Head of caudate nucleus (tissue), 42 donors: ENCODE measurements at regions not wholly inside any gene's neighbourhood (a gene's known extent, or its start where the extent isn't known, plus 50 kb on each side); places are given as distances from the start of the nearest gene placed in this dataset.

Experiments
- DNase-seq, 42 donors: peaks; one replicate each; pipeline versions ENCODE4 v3.0.0 to v3.0.0-alpha.2; 2020 to 2021; ENCODE audit warnings: mixed read lengths in 7 of 42
- intact Hi-C: fragments of 100-400 bp; cut with DNase I; formaldehyde crosslinking; loops from one replicate; pipeline ENCODE4 v1.15.0; 2022

DNA sequence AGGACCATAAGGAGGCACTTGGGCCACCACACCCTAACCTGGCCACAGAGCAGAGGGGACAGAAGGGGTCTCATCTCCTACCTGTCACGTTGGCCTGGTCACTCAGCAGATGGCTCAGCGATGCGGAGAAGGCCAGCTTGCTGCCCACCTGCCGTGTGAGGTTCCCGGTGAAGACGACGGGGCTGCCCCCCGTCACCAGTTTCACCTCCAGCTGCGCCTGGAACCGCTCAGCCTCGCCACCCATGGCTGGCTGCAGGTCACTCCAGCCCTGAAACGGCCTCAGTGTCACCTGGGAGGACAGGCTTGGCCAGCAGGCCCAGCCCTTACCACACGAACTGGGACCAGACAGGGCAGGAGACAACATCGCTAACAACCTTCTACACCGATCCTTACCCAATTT lies 116.8 kb downstream of the RMI2 start:
- intact Hi-C loops: no loop called here

GRCh38 chr16:11462861-11463260 lies 117.6 kb downstream of the RMI2 start:
- intact Hi-C loops: no loop called here
- no peak for DNase-seq

More for the DNA sequence above, 116.8 kb downstream of the RMI2 start:
- no peak for DNase-seq

DNA sequence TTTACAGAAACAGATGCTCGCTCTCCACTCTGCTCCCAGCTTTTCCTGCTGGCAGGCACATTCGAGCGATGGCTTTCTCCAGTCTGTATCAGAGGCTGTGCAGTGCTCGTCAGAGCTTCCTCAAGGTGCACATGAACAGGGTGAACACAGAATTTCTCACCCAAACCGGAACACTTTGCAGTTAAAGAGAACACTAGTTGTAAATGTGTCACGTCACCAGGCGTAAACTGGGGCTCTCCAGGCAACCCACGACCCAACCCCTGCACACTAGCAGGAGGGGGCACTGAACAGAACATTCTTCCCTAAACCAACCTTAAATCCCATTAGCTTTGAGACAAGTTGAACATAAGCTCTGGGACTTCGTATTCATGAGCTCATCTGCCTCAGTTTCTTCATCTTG lies 119.0 kb downstream of the RMI2 start:
- DNase-seq: no peak
- intact Hi-C loops: no loop called here

GRCh38 chr16:11465675-11466074 lies 120.4 kb downstream of the RMI2 start:
- intact Hi-C loops: no loop called here
- DNase-seq: no peak

DNA sequence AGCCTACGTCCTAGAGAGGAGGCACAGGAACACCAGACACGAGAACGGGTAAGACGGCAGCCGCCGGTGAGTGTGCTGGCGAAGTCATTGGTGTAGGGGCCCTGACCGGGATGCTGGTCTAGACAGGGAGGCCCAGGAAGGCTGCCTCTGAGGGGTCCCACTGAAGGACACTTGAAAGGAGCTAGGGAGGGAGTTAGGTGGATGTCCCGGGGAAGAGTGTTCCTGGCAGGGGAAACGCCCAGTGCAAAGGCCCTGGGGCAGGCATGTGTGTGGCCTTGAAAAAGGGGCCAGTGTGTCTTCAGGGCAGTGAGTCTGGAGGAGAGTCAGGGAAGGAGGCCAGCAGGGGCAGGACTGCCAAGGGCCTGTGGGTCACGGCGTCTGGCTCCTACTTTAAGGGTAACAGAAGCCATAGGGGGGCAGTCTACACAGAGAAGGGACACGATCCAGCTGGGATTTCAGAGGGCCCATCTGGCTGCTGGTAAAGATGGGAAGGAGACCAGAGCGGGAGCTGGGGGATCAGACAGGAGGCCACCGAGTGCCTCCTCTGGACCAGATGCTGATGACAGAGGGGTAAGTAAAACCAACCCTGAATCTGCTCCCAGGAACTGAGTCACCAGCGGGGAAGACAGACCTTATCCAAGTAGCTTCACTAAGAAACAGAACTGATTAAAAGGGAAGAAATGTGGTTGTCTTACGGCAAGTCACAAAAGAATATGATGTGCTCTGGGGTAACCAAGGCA lies 115.9 kb downstream of the LITAF start:
- DNase-seq: no peak

DNA sequence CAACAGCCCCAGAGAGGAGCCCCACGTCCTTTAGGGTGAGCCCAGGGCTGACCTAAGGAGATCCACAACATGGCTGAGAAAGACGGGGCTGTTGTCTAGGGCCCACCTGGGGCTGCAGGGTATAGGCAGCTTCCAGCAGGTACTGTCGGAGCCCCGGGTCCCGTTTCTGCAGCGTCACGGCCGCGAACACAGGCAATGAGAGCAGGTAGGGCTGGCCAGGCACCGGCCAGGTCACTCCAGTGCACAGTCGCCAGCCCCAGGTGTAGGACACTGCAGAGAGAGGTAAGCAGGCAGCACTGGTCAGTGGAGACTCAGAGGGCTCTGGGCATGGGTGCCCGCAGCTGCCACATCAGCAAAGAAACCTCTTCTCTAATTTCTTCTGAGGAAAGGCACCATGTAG lies 115.2 kb downstream of the LITAF start:
- no peak for DNase-seq

More for the DNA sequence above, 115.9 kb downstream of the LITAF start:
- intact Hi-C loops: no loop called here

GRCh38 chr16:11472410-11472809 lies 114.3 kb downstream of the LITAF start:
- DNase-seq: no peak
- intact Hi-C loops: no loop called here

More for the DNA sequence above, 115.2 kb downstream of the LITAF start:
- intact Hi-C loops: no loop called here

DNA sequence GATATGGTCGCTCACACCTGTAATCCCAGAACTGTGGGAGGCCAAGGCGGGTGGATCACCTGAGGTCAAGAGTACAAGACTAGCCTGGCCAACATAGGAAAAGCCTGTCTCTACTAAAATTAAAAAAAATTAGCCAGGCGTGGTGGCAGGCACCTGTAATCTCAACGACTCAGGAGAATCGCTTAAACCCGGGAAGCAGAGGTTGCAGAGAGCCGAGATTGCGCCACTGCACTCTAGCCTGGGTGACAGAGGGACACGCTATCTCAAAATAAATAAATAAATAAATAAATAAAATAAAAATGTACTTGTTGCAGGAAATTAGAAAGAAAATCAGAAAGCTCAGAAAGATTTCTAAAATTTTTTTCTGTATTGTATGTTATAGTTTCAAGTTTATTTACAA lies 113.9 kb downstream of the LITAF start:
- intact Hi-C loops: no loop called here
- DNase-seq: no peak

DNA sequence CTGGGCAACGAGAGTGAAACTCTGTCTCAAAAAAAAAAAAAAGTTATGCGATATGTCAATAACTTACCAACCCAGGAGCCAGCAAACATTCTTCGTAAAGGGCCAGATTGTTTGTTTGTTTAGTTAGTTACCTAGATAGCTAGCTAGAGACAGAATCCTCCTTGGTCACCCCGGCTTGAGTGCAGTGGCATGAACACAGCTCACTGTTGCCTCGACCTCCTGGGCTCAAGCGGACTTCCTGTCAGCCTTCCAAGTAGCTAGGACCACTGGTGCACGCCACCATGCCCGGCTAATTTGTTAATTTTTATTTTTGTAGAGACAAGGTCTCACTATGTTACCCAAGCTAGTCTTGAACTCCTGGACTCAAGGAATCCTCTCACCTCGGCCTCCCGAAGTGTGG lies 113.0 kb downstream of the LITAF start:
- intact Hi-C loops: no loop called here
- no peak for DNase-seq

DNA sequence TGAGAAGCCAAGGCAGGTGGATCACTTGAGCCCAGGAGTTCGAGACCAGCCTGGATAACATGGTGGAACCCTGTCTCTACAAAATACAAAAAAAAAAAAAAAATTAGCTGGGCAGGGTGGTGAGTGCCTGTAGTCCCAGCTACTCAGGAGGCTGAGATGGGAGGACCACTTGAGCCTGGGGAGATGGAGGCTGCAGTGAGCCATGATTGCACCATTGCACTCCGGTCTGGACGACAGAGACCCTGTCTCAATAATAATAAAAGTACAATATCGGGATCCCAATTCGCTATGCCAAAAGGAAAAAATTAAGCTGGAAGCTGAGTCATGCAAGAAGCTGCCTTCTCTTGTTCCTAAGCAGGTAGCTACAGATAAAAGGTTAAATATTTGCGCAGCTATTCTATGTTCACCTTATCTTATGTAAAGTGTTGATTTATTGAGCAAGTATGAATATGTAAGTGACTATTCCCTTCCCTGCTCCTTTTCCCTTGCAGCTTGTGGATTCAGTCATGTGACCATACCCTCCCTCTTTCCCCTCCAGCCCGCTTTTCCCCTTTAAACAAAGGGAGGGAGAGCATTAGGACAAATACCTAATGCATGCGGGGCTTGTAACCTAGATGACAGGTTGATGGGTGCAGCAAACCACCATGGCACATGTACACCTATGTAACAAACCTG lies 112.0 kb downstream of the LITAF start:
- intact Hi-C loops: no loop called here
- DNase-seq: no peak

- no peak for DNase-seq
- intact Hi-C loops: no loop called here
Measured at GRCh38 chr16:11475896-11476630, 110.7 kb downstream of the LITAF start.

DNA sequence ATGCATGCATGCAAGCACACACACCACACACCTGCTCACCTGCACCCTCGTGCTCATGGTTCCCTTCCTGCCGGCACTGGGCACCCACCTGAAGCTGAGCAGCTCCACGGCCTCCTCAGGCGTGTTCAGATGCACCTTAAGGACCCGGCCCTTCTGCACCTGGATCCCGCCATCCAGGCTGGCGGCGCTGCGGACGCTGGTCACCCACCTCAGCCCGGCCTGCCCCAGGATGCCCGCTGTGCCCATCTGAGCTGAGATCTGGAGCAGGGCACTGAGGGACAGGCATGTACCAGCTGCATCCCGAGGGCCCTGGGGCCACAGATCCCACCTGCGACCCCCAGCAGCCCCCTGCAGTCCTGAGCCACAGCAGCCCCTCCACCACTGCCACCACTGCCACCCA lies 110.0 kb downstream of the LITAF start:
- DNase-seq: no peak
- intact Hi-C loops: no loop called here

GRCh38 chr16:11478431-11479119 lies 108.1 kb downstream of the LITAF start:
- intact Hi-C loops: no loop called here
- DNase-seq: no peak

DNA sequence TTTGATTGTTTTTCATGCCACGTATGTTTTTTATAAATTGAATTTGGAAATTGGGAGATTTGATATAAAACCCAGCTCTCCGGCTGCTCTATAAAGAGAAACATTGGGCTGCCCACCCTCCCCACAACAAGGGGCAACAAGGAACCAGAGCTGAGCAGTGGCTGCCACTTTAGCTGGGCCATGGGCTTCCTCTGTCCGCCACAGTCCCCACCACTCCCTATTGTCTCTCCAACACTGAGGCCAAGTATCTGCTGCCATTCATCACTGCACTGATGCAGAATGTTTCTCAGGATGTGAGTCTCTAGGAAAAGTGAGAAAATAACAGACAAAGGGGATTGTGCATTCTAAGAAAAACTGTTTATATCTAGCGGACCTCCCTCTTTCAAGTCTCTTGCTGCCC lies 106.8 kb downstream of the LITAF start:
- DNase-seq: no peak
- intact Hi-C loops: no loop called here

DNA sequence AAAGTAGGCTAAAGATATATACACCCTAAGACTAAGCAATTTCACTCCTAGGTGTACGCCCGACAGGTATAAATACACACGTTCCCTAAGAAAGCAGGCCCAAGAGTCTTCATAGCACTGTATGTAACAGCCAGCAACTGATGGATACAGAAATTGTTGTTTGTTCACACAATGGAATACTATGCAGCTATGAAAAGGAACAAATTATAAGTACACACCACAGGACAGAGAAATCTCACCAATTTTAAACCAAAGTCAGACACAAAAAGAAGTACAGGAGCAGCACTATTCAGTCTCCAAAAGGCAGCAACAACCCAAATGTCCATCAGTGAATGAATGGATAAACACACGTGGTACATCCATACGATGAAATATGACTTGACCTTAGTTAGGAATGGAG lies 106.1 kb downstream of the LITAF start:
- no peak for DNase-seq
- intact Hi-C loops: no loop called here

DNA sequence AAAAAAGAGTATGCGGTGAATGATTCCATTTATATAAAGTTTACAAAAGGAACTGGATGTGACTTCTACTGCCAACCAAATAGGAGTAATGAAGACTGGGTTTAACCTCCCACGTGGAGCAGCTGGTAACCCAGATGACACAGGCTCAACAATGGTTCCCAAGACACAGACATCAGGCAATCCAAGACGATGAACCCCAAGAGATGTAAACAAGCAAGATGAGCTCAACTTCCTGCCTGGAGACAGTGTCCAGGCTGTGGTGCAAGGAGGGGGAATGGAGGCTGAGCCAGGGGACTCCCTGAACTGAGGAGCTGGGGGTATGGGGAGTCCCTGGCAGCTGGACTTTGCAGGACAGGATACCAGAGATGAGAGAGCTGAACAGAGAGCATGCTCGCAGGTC lies 104.7 kb downstream of the LITAF start:
- intact Hi-C loops: no loop called here
- DNase-seq: no peak

DNA sequence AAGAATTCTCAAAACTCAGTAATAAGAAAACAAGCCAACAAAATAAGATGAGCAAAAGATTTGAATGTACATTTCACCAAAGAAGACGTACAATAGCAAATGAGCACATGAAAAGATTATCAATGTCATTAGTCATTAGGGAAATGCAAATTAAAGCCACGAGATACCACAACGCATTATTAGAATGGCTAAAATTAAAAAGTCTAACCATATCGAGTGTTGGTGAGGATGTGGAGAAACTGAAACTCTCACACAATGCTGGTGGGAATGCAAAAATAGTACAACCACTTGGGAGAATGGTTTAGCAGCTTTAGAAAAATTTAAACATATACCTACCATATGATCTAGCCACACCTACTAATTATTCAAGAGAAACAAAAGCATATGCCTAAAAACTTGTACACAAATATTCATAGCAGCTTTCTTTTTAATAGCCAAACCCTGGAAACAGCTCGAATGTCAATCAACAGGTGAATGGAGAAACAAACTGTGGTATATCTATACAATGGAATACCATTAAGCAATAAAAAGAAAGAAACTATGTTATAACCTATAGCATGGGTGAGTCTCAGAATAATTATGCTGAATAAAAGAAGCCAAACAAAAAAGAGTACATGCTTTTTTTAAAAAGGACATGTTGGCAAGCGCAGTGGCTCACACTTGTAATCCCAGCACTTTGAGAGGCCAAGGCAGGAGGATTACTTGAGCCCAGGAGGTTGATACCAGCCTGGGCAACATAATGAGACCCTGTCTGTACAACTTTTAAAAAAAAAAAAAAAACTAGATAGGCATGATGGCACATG lies 103.6 kb downstream of the LITAF start:
- intact Hi-C loops: no loop called here
- no peak for DNase-seq

GRCh38 chr16:11484691-11485258 lies 101.9 kb downstream of the LITAF start:
- intact Hi-C loops: no loop called here
- no peak for DNase-seq

DNA sequence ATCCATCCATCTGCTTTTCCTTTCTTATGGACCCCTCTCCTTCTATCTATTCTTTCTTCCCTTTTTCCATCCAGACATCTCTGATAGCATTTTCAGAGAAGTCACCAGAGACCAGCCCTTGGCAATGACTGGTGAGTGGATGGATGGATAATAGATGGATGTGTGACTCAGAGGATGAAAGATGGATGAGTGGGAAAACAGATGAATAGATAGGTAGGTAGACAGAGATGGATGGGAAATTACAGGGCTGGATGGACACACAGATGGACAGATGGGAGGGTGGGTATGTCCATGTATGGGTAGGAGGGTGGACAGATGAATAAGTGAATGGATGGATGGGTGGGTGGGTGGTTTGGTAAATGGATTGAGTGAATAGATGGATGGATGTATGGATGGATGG lies 101.0 kb downstream of the LITAF start:
- no peak for DNase-seq
- intact Hi-C loops: no loop called here
